ENCODE measurements at regions not wholly inside any gene's neighbourhood (a gene's known extent, or its start where the extent isn't known, plus 50 kb on each side); places are given as distances from the start of the nearest gene placed in this dataset.

DNA sequence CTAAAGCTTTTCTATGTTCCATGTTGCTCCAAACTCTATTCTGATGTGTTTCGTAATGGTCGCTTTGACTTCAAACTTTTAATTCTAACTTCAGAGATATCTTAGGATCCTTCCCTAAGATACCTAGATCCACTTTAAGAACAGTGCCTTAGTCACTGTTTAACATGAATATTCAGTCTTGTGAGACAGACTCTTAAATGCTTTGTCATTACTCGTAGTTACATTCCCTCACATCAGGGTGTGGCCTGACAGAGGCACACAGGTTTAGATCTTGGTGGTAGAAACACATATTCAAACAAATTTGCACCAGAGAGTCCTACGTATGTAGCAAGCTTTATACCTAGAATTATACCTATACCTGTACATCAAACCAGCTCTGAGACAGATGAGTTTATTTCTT is 687.0 kb upstream of the C9orf72 start:
- Histone ChIP-seq H3K9ac (ENCODE audit: low read length) (no peak overlapping the region), H3K4me1 (ENCODE audit: low read length) (no peaks in the 10 kb centered on the region), H3K36me3 (replicated peaks; ENCODE audit: insufficient read depth, low read length) (no peaks in the 10 kb centered on the region), H3K4me2 (ENCODE audit: low read depth, low read length) (no peak overlapping the region), H3K79me2 (ENCODE audit: low read length) (no peaks in the 10 kb centered on the region), H3K9me3 (replicated peaks; ENCODE audit: insufficient read depth, low read length) (no peaks in the 10 kb centered on the region), H4K20me1 (ENCODE audit: insufficient read depth, low read length) (no peaks in the 10 kb centered on the region), H3K27me3 (replicated peaks; ENCODE audit: insufficient read depth, low read length) (no peaks in the 10 kb centered on the region), H3F3A (ENCODE audit: insufficient read depth, low read length) (no peaks in the 10 kb centered on the region), H3K4me3 (ENCODE audit: low read length) (no peak overlapping the region), H3K9me2 (replicated peaks; ENCODE audit: insufficient read depth, low read length) (no peaks in the 10 kb centered on the region), H2AFZ (ENCODE audit: low read length) (no peak overlapping the region), H3K27ac (ENCODE audit: low read length) (no peak overlapping the region)
- no peak for DNase-seq
- no peak for TF ChIP-seq EZH2phosphoT487 (IDR thresholded peaks at IDR 0.05; ENCODE audit: low read length)
- TF ChIP-seq, protein P1, sequence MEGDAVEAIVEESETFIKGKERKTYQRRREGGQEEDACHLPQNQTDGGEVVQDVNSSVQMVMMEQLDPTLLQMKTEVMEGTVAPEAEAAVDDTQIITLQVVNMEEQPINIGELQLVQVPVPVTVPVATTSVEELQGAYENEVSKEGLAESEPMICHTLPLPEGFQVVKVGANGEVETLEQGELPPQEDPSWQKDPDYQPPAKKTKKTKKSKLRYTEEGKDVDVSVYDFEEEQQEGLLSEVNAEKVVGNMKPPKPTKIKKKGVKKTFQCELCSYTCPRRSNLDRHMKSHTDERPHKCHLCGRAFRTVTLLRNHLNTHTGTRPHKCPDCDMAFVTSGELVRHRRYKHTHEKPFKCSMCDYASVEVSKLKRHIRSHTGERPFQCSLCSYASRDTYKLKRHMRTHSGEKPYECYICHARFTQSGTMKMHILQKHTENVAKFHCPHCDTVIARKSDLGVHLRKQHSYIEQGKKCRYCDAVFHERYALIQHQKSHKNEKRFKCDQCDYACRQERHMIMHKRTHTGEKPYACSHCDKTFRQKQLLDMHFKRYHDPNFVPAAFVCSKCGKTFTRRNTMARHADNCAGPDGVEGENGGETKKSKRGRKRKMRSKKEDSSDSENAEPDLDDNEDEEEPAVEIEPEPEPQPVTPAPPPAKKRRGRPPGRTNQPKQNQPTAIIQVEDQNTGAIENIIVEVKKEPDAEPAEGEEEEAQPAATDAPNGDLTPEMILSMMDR (IDR thresholded peaks at IDR 0.05; ENCODE audit: low read length), result no peak
- TF ChIP-seq EZH2 (optimal IDR thresholded peaks at IDR 0.05; ENCODE audit: low read depth, low read length), result no peak

DNA sequence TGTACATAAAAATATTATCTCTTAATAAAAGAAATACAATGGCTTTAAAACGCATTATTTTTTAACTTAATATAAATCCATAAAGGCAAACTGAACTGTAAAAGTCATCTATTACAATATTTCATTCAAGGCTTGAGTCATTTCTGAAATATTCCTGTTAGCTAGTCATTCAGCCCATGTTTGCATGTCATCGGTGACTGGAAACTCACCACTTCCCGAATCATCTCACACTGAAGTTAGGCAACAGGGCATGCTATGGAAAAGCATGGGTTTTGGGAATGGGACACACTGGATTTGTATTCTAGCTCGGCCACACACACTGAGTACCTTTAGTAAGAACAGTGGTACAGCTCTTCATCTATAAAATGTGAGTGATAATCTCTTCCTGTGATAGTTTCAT is 691.1 kb upstream of the C9orf72 start:
- no peaks in the 10 kb centered on the region for H3K36me3 ChIP-seq (replicated peaks; ENCODE audit: insufficient read depth, low read length)
- no peak overlapping the region for H2AFZ ChIP-seq (ENCODE audit: low read length)
- TF ChIP-seq EZH2phosphoT487 (IDR thresholded peaks at IDR 0.05; ENCODE audit: low read length) (no peak), EZH2 (optimal IDR thresholded peaks at IDR 0.05; ENCODE audit: low read depth, low read length) (no peak)
- TF ChIP-seq, protein P1 (IDR thresholded peaks at IDR 0.05; ENCODE audit: low read length), result no peak
- H3K9me3 ChIP-seq (replicated peaks; ENCODE audit: insufficient read depth, low read length), result no peaks in the 10 kb centered on the region
- H3K9me2 ChIP-seq (replicated peaks; ENCODE audit: insufficient read depth, low read length), result no peaks in the 10 kb centered on the region
- H3K79me2 ChIP-seq (ENCODE audit: low read length), result no peaks in the 10 kb centered on the region
- H3K4me1 ChIP-seq (ENCODE audit: low read length), result no peaks in the 10 kb centered on the region
- no peak for DNase-seq
- H3K4me2 ChIP-seq (ENCODE audit: low read depth, low read length), result no peak overlapping the region
- no peak overlapping the region for H3K27ac ChIP-seq (ENCODE audit: low read length)
- H4K20me1 ChIP-seq (ENCODE audit: insufficient read depth, low read length), result no peaks in the 10 kb centered on the region
- H3K27me3 ChIP-seq (replicated peaks; ENCODE audit: insufficient read depth, low read length), result no peaks in the 10 kb centered on the region
- no peak overlapping the region for H3K9ac ChIP-seq (ENCODE audit: low read length)
- H3F3A ChIP-seq (ENCODE audit: insufficient read depth, low read length), result no peaks in the 10 kb centered on the region
- H3K4me3 ChIP-seq (ENCODE audit: low read length), result no peak overlapping the region

DNA sequence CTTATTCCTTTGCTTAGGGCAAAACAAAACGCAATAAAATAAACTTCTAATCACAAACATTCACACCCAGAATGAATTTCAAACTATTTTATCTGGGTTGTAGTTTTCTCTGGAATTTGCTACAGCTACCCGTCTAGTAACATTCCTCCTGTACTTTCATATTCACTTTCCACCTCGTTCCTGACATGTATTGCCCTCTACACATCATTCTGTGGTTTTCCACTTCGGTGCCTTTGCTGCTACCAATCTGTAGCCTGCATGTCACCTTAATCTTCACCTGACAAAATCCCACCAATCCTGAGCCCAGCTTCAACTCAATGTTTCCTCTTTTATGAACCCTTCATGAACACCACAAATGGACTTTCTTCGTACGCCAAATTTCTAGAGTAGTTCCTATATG is 694.1 kb upstream of the C9orf72 start:
- Histone ChIP-seq H3K4me2 (ENCODE audit: low read depth, low read length) (no peak overlapping the region), H3K4me3 (ENCODE audit: low read length) (no peak overlapping the region), H3K4me1 (ENCODE audit: low read length) (no peaks in the 10 kb centered on the region), H3K9me3 (replicated peaks; ENCODE audit: insufficient read depth, low read length) (no peaks in the 10 kb centered on the region), H3K36me3 (replicated peaks; ENCODE audit: insufficient read depth, low read length) (no peaks in the 10 kb centered on the region), H4K20me1 (ENCODE audit: insufficient read depth, low read length) (no peaks in the 10 kb centered on the region), H3K27me3 (replicated peaks; ENCODE audit: insufficient read depth, low read length) (no peaks in the 10 kb centered on the region), H2AFZ (ENCODE audit: low read length) (no peak overlapping the region), H3F3A (ENCODE audit: insufficient read depth, low read length) (no peaks in the 10 kb centered on the region), H3K79me2 (ENCODE audit: low read length) (no peaks in the 10 kb centered on the region), H3K9ac (ENCODE audit: low read length) (no peak overlapping the region), H3K9me2 (replicated peaks; ENCODE audit: insufficient read depth, low read length) (no peaks in the 10 kb centered on the region), H3K27ac (ENCODE audit: low read length) (no peak overlapping the region)
- DNase-seq, result no peak
- TF ChIP-seq EZH2 (optimal IDR thresholded peaks at IDR 0.05; ENCODE audit: low read depth, low read length) (no peak), EZH2phosphoT487 (IDR thresholded peaks at IDR 0.05; ENCODE audit: low read length) (no peak)
- TF ChIP-seq, protein P1 (IDR thresholded peaks at IDR 0.05; ENCODE audit: low read length), result no peak
